WI38 (cell line): ENCODE measurements at regions not wholly inside any gene's neighbourhood (a gene's known extent, or its start where the extent isn't known, plus 50 kb on each side); places are given as distances from the start of the nearest gene placed in this dataset.

Source experiments
- H3K4me3 ChIP-seq: 2 replicates; pipeline ENCODE4 v1.5.1; 2011; ENCODE audit warnings: low read depth, mild to moderate bottlenecking, control low read depth, low read length
- TF ChIP-seq, protein P1 (sequence below): IDR thresholded peaks from 2 replicates; pipeline ENCODE4 v1.5.1; 2012; ENCODE audit warnings: low read depth, mild to moderate bottlenecking, control low read depth, low read length

DNA sequence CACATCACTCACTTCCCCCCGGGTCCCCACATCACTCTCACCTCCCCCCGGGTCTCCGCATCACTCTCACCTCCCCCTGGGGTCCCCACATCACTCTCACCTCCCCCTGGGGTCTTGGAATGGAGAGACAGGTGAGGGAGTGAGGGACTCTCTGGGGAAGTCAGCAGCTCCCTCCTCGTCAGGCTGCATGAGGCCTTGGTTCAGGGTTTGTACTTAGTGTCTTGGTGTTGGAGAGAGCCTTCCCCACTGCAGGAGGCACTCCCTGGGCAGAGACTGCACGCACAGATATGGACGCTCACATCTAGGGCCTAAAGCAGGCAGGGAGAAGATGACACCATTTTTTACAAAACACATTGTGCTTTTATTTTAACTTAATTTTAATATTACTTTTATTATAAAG is 56.5 kb upstream of the IRX4 start:
- TF ChIP-seq, protein P1, sequence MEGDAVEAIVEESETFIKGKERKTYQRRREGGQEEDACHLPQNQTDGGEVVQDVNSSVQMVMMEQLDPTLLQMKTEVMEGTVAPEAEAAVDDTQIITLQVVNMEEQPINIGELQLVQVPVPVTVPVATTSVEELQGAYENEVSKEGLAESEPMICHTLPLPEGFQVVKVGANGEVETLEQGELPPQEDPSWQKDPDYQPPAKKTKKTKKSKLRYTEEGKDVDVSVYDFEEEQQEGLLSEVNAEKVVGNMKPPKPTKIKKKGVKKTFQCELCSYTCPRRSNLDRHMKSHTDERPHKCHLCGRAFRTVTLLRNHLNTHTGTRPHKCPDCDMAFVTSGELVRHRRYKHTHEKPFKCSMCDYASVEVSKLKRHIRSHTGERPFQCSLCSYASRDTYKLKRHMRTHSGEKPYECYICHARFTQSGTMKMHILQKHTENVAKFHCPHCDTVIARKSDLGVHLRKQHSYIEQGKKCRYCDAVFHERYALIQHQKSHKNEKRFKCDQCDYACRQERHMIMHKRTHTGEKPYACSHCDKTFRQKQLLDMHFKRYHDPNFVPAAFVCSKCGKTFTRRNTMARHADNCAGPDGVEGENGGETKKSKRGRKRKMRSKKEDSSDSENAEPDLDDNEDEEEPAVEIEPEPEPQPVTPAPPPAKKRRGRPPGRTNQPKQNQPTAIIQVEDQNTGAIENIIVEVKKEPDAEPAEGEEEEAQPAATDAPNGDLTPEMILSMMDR, result no peak
- H3K4me3 ChIP-seq, result no peak overlapping the region

DNA sequence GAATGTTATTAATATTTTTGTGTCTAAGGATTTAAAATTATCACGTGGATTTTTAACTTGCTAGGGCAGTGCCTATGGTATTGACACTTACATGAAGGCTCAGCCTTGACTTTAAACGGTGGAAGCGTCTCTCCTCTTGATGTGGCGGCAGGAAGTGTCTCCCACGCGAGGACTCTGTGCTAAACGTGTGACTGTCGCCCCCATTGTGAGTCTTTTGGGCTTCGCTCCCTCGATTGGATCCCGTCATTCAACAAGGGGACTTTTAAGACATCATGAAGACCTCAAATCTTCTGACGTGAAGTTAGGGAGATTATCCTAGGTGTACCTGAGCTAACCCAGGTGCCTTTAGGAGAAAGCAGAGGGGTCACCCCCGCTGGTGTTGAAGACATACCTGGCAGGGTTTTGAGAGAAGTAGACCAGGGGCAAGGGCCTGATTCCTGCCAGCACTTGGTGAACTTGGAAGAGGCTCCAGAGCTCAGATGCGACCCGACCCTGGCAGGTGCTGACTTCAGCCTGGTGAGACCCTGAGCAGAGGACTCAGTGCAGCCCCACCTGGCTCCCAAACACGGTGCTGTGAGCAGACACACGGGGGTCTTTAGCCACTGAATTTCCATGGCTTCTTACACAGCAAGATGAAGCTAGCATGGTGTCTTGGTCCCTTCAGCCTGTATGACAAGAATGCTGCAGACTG is 55.7 kb upstream of the IRX4 start:
- TF ChIP-seq, protein P1, result no peak
- H3K4me3 ChIP-seq, result no peak overlapping the region

DNA sequence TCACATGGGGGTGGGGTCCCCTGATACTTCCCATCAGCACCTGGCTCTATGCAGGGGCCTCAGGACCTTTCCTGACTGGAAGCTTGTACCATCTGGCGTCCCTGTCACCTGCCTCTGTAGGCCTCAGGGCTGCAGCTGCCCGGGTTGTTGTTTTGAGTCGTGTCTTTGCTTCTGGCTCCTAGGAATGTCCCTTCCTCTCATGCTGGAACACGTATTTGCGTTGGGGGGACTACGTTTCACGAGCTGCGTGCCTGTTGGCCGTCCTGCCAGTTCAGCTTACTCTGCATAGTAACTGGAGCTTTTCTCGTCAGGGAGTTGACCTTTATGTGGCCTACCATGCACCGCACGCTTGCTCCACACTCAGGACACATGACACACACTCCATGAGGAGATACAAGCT is 54.9 kb upstream of the IRX4 start:
- no peak overlapping the region for H3K4me3 ChIP-seq
- TF ChIP-seq, protein P1, result no peak

DNA sequence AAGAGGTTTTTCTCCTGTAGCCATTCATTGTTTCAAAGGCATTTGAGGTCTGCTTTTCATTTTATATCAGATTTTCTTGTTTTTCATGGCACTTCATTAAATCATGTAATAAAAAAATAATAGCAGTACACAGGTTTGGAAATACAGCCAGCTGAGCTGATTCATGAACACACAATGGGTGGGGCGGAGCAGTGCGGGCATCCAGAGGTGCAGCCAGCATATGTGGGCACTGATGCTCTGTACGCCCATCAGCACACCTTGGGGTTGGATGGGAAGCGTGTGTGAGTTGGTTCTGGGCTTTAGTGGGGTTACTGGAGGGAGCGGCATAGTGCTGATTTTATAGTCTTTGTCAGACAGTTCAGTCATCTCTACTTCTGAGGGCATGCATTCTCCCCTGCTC is 54.2 kb upstream of the IRX4 start:
- H3K4me3 ChIP-seq, result no peak overlapping the region
- TF ChIP-seq, protein P1, result no peak

DNA sequence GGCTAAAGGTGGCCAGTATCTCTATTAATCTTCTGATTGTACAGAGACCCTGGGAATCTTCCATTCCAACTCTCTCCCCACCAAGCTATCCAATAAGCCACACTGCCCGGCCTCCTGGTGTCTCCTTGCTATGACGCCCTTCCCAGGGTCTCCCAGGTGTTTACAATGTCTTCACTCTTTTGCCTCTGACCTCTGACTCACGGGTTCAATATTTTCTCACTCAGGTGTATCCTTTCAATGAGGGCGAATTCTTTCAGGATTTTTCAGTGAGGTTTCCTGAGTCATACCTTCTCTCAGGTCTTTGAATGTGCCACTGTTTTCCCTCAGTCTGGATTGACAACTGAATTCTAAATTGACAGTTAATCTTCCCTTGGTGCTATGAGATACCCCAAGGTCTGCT is 53.7 kb upstream of the IRX4 start:
- H3K4me3 ChIP-seq, result no peak overlapping the region
- TF ChIP-seq, protein P1, result no peak

DNA sequence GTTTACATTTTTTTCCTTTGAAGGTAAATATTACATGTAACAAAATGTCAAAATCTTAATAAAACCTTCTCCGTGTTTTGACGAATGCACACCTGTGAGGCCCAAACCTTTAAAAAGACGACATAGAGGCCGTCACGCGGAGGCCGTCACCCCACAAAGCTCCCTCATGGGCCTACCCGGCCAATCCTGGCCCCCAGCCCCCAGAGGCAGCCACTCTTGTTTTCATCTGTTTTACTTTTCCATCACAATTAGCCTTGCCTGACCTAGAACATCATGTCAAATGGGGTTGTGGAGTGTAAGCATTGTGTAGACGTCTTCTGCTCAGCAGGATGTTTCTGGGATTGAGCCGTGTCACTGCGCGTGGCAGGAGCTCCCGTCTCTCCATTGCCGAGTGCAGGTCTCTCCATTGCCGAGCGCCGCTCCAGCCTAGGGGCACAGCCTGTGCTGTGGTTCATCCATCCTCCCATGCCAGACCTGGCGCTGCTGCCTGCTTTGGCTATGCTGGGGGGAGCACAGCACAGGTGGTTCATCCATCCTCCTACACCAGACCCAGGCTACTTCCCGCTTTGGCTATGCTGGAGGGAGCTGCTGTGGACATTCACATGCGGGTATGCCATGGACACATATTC is 52.2 kb upstream of the IRX4 start:
- TF ChIP-seq, protein P1, result no peak
- no peak overlapping the region for H3K4me3 ChIP-seq

DNA sequence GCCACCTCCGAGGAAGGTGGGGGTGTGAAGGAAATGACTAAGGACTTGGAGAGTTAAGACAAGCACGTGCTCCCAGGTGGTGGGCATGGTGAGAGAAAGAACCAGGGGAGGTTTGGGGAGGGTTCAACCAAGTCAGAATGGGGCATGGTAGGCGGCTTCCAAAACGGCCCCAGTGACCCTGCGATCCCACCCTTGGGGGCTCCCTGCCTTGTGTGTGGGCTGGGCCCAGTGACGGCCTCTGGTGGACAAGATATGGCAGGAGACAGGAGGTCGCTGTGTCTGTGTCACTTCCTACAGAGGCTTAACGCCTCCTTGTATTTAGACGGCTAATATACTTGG is 51.3 kb upstream of the IRX4 start:
- H3K4me3 ChIP-seq, result no peak overlapping the region
- TF ChIP-seq, protein P1, result no peak
